Epithelial cell of proximal tubule (primary cell): ENCODE measurements at regions not wholly inside any gene's neighbourhood (a gene's known extent, or its start where the extent isn't known, plus 50 kb on each side); places are given as distances from the start of the nearest gene placed in this dataset.

Experiments used
- DNase-seq: peaks from one replicate; pipeline ENCODE4 v3.0.0-alpha.2; 2011; ENCODE audit warnings: low read depth
- H3K4me3 ChIP-seq: 2 replicates; pipeline ENCODE4 v1.5.1; 2011; ENCODE audit warnings: low read depth, mild to moderate bottlenecking, low read length
- TF ChIP-seq, protein P1 (sequence below): conservative IDR thresholded peaks from 2 replicates; pipeline ENCODE4 v1.5.1; 2012; ENCODE audit warnings: low read depth, mild to moderate bottlenecking, low read length

DNA sequence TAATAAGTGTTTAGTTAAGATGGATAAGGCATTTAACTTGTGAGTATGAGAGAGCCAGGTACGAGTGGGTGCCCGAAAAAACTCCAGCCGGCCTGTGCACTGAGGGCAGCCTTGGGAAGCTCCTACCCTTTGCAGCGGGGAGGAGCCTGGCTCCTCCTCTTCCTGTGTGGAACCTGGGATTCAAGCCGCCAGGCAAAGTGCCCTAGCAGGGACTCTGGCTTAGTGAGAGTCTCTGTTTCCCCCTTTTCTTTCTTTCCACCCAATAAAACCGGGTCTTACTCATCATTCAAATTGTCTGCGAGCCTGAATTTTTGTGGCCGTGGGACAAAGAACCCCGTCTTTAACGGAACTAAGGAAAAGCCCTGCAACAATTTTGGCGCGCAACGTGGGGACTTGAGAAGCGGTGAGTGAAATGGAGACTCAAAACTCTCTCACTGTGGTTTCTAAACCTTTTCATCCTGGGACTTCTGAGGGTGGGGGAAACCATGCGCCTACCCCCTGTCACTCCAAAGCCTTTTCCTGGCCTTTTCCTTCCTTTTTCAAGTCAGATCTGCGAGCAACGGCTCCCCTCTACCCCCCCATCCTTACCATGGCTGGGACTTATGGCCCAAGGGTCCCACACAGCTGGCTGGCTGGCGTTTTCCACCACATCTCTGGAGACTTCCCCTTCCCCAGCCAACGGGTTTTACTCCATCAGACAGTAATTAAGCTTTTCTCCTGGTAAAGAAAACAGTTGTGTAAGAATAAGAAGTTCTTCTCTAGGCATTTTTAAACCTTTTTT, 535.7 kb upstream of the ACO1 start:
- TF ChIP-seq, protein P1, sequence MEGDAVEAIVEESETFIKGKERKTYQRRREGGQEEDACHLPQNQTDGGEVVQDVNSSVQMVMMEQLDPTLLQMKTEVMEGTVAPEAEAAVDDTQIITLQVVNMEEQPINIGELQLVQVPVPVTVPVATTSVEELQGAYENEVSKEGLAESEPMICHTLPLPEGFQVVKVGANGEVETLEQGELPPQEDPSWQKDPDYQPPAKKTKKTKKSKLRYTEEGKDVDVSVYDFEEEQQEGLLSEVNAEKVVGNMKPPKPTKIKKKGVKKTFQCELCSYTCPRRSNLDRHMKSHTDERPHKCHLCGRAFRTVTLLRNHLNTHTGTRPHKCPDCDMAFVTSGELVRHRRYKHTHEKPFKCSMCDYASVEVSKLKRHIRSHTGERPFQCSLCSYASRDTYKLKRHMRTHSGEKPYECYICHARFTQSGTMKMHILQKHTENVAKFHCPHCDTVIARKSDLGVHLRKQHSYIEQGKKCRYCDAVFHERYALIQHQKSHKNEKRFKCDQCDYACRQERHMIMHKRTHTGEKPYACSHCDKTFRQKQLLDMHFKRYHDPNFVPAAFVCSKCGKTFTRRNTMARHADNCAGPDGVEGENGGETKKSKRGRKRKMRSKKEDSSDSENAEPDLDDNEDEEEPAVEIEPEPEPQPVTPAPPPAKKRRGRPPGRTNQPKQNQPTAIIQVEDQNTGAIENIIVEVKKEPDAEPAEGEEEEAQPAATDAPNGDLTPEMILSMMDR = no peak
- no peak overlapping the region for H3K4me3 ChIP-seq
- no peak for DNase-seq

DNA sequence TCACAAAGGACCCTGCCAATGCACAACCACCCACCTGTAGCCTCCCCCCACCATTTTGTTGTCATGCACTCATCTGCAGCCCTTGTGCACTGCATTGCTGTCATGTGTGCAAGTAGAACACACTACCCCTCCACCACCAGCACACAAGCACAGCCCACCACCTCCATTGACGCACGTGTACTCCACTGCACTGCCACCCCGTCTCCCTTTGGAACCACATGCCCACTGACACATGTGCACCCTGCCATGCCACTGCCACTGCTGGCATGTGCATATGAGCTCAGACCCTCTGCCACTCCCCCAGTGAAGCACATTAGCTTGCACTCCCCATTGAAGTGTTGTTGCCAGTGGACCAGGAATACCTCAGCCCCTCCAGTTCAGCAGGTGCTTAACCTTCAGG, 530.3 kb upstream of the ACO1 start:
- no peak overlapping the region for H3K4me3 ChIP-seq
- DNase-seq = no peak
- TF ChIP-seq, protein P1 = no peak

DNA sequence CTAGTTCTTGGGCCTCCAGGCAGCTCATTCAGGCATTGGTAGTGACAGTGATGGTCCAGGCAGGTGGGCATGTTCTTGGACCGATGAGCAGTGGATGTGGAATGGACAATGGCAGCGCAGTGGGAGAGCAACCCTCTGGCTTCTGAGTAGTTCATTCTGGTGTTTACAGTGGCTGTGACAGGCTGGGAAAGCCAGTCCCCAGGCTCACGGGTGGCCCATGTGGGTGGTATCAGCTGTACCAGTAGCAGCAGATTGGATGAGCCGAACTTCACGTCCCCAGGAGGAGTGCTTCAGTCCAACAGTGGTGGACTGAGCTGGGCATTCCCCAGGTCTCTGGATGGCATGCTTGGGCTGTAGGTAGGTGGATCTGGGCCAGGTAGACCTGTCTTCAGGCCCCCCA, 515.6 kb upstream of the ACO1 start:
- H3K4me3 ChIP-seq = no peak overlapping the region
- TF ChIP-seq, protein P1 = no peak
- DNase-seq = no peak

DNA sequence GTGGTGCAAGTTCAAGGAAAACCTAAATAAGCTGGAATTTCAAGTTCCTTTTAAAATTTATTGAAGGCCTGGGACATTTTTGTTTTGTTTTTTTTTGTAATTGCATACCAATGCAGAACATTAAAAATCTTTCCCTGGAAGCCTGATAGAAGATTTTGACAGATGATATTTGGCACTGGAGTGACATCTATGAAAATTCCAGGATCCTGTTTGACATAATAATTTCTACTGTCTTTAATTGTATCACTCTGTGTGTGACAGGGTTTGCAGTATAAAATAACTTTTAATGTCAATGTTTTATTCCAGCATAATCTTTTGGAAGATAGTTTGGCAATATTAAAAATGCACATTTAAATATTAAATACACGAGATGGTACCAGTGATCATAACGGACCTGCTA, 514.2 kb upstream of the ACO1 start:
- TF ChIP-seq, protein P1 = no peak
- no peak for DNase-seq
- no peak overlapping the region for H3K4me3 ChIP-seq

DNA sequence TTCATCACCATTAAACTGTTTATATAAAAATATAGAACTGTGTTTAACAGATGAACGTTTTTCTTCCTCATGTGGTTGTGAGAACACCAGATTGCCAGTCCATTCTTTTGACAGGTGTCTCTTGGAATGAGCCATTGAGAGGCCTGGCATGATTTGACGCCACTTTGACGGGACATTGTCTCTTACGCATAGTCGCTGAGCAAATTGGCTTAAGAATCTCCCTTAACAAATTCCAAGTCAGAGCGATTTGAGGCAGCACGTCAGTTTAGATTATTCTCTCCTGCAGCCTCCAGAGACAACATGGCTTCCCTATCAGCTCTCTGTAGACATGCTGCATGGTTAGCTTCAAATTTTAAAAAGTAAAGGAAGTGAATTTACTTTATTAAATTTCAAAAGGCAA, 510.7 kb upstream of the ACO1 start:
- TF ChIP-seq, protein P1 = no peak

DNA sequence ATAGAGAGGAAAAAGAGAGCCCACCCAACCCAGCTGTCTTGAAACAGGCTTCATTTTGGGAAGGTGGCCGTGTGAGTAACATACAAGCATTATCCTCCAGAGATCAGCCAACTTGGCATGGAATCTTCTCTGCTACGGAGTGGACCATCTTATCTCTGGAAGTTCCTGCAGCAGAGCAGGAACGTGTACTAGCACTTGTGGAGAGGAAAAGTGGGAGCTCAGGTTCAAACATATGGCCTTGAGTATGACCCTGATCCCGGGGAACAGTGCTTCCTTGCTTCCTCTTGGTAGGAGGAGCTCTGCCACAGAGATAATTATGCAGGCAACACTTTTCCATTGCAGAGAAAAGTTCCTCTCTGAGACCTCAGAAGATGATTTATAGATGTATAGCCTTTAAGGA, 490.4 kb upstream of the ACO1 start:
- TF ChIP-seq, protein P1 = no peak
- no peak overlapping the region for H3K4me3 ChIP-seq
- DNase-seq = no peak

More for the DNA sequence above, 510.7 kb upstream of the ACO1 start:
- DNase-seq = no peak
- no peak overlapping the region for H3K4me3 ChIP-seq
